H1 (cell line): ENCODE measurements at regions not wholly inside any gene's neighbourhood (a gene's known extent, or its start where the extent isn't known, plus 50 kb on each side); places are given as distances from the start of the nearest gene placed in this dataset.

Source experiments
- CTCF ChIA-PET: fragments of 300-600 bp; sonication (Branson Sonifier 250); formaldehyde crosslinking; loops from one replicate; lab custom pipeline; 2021; ENCODE audit not compliant: partially characterized antibody; lab: Charles Lee
- POLR2A ChIA-PET: fragments of 300-600 bp; sonication (Branson Sonifier 250); formaldehyde crosslinking; loops from one replicate; lab custom pipeline; 2021; ENCODE audit warnings: inconsistent platforms; ENCODE audit not compliant: partially characterized antibody; lab: Charles Lee
- DNase-seq, 2 experiments: peaks; one replicate each; pipeline versions ENCODE4 v3.0.0 to v3.0.0-alpha.2; 2010 to 2022; ENCODE audit warnings: low spot score in 2 of 2, low read depth in 1 of 2, mixed read lengths in 1 of 2
- FAIRE-seq: peaks from 2 replicates; lab custom pipeline; 2011; peaks lifted over from hg19 to GRCh38; lab: Jason Lieb, UNC
- H2AFZ ChIP-seq: 2 replicates; pipeline ENCODE4 v1.8.1; 2012; ENCODE audit warnings: low read length, inconsistent platforms
- H2AK5ac ChIP-seq: 2 replicates; pipeline ENCODE4 v1.6.1; 2013; ENCODE audit warnings: low read depth, low read length
- H2BK120ac ChIP-seq: replicated peaks from 2 replicates; pipeline ENCODE3; 2013; ENCODE audit warnings: low read depth, low read length, inconsistent platforms
- H2BK12ac ChIP-seq: 2 replicates; pipeline ENCODE4 v1.6.1; 2013; ENCODE audit warnings: low read depth, low read length
- H2BK15ac ChIP-seq: 2 replicates; pipeline ENCODE4 v1.6.1; 2013; ENCODE audit warnings: low read length
- H2BK20ac ChIP-seq: 2 replicates; pipeline ENCODE4 v1.6.1; 2013; ENCODE audit warnings: low read length
- H2BK5ac ChIP-seq: 2 replicates; pipeline ENCODE4 v1.6.1; 2013; ENCODE audit warnings: low read depth, low read length
- H3K14ac ChIP-seq: 2 replicates; pipeline ENCODE4 v1.6.1; 2013; ENCODE audit warnings: inconsistent platforms; ENCODE audit not compliant: insufficient read length
- H3K18ac ChIP-seq: 2 replicates; pipeline ENCODE4 v1.6.1; 2013; ENCODE audit warnings: low read length; ENCODE audit errors: extremely low read depth
- H3K23ac ChIP-seq: 2 replicates; pipeline ENCODE4 v1.6.1; 2013; ENCODE audit warnings: inconsistent platforms; ENCODE audit not compliant: insufficient read length
- H3K23me2 ChIP-seq: 2 replicates; pipeline ENCODE4 v1.6.1; 2013; ENCODE audit warnings: low read depth, low read length
- H3K27ac ChIP-seq: 2 replicates; pipeline ENCODE4 v1.6.1; 2011; ENCODE audit warnings: low read depth, low read length, inconsistent platforms
- H3K27me3 ChIP-seq, 4 experiments: replicated peaks in 1 of 4; 1 replicate in 1 of 4; 2 replicates in 3 of 4; pipeline versions ENCODE4 v1.6.1 to v1.8.1; 2011 to 2013; ENCODE audit warnings: low read length in 3 of 4, mild to moderate bottlenecking in 3 of 4, inconsistent platforms in 2 of 4, mixed read lengths in 2 of 4, moderate library complexity in 1 of 4; ENCODE audit not compliant: control insufficient read depth in 3 of 4, insufficient read depth in 3 of 4; ENCODE audit errors: extremely low read depth in 1 of 4
- H3K36me3 ChIP-seq, 4 experiments: 2 replicates each; pipeline versions ENCODE4 v1.6.1 to v1.8.1; 2011 to 2013; ENCODE audit warnings: mild to moderate bottlenecking in 4 of 4, low read length in 3 of 4, moderate library complexity in 2 of 4, control low read depth in 1 of 4, inconsistent platforms in 1 of 4; ENCODE audit not compliant: insufficient read depth in 4 of 4, control insufficient read depth in 2 of 4
- H3K4ac ChIP-seq: replicated peaks from 2 replicates; pipeline ENCODE3; 2013; ENCODE audit warnings: low read length, low read depth, mixed read lengths, inconsistent platforms; ENCODE audit not compliant: insufficient read length
- H3K4me1 ChIP-seq, 4 experiments: replicated peaks in 1 of 4; 1 replicate in 1 of 4; 2 replicates in 3 of 4; pipeline versions ENCODE4 v1.6.1 to v1.8.1; 2011 to 2013; ENCODE audit warnings: low read length in 3 of 4, inconsistent platforms in 2 of 4, mixed read lengths in 1 of 4; ENCODE audit not compliant: insufficient read depth in 4 of 4, control insufficient read depth in 3 of 4
- H3K4me2 ChIP-seq, 2 experiments: 2 replicates each; pipeline versions ENCODE4 v1.6.1 to v1.8.1; 2011 to 2013; ENCODE audit warnings: low read depth in 2 of 2, low read length in 2 of 2, control low read depth in 1 of 2, inconsistent platforms in 1 of 2, mild to moderate bottlenecking in 1 of 2; ENCODE audit not compliant: insufficient read depth in 1 of 2
- H3K4me3 ChIP-seq, 4 experiments: fragments of 200-600, 300-600 bp in 1 of 4; sonication (generic), shearing (Covaris generic), sonication (Bioruptor Twin) in 1 of 4; 2 replicates each; pipeline versions ENCODE4 v1.5.1 to v1.8.1; 2011 to 2016; ENCODE audit warnings: low read length in 4 of 4, low read depth in 3 of 4, control low read depth in 2 of 4, inconsistent platforms in 2 of 4, mild to moderate bottlenecking in 2 of 4, mixed read lengths in 1 of 4, moderate library complexity in 1 of 4; ENCODE audit not compliant: insufficient read depth in 2 of 4; ENCODE audit errors: extremely low read depth in 1 of 4
- H3K56ac ChIP-seq: replicated peaks from 2 replicates; pipeline ENCODE3; 2013; ENCODE audit warnings: low read depth, mild to moderate bottlenecking, mixed read lengths, low read length, inconsistent platforms; ENCODE audit not compliant: insufficient read length
- H3K79me1 ChIP-seq: 2 replicates; pipeline ENCODE4 v1.6.1; 2013; ENCODE audit warnings: low read depth, low read length, control low read depth
- H3K79me2 ChIP-seq, 2 experiments: 2 replicates each; pipeline versions ENCODE4 v1.6.1 to v1.8.1; 2012 to 2013; ENCODE audit warnings: low read length in 2 of 2, mild to moderate bottlenecking in 2 of 2, inconsistent platforms in 1 of 2; ENCODE audit not compliant: insufficient read depth in 2 of 2, control insufficient read depth in 1 of 2
- H3K9ac ChIP-seq, 4 experiments: replicated peaks in 1 of 4; 1 replicate in 1 of 4; 2 replicates in 3 of 4; pipeline versions ENCODE4 v1.6.1 to v1.8.1; 2011 to 2013; ENCODE audit warnings: low read depth in 3 of 4, low read length in 3 of 4, control low read depth in 2 of 4, mild to moderate bottlenecking in 2 of 4, moderate library complexity in 2 of 4, inconsistent platforms in 1 of 4; ENCODE audit errors: extremely low read depth in 1 of 4
- H3K9me3 ChIP-seq, 2 experiments: 2 replicates each; pipeline versions ENCODE4 v1.6.1 to v1.8.1; 2012 to 2013; ENCODE audit warnings: mild to moderate bottlenecking in 2 of 2, moderate library complexity in 2 of 2, control low read depth in 1 of 2, inconsistent platforms in 1 of 2, low read depth in 1 of 2, low read length in 1 of 2, mixed read lengths in 1 of 2; ENCODE audit not compliant: insufficient read depth in 2 of 2
- H4K20me1 ChIP-seq, 2 experiments: replicated peaks in 1 of 2; 2 replicates each; pipeline versions ENCODE3 to v1.8.1; 2011 to 2013; ENCODE audit warnings: inconsistent platforms in 2 of 2, low read length in 2 of 2, mild to moderate bottlenecking in 1 of 2; ENCODE audit not compliant: insufficient read depth in 2 of 2, control insufficient read depth in 1 of 2
- H4K5ac ChIP-seq: 2 replicates; pipeline ENCODE4 v1.6.1; 2013; ENCODE audit warnings: low read length, low read depth, mixed read lengths, inconsistent platforms; ENCODE audit not compliant: insufficient read length
- H4K8ac ChIP-seq: 2 replicates; pipeline ENCODE4 v1.8.0; 2013; ENCODE audit warnings: mild to moderate bottlenecking, moderate library complexity, low read length, inconsistent platforms; ENCODE audit not compliant: insufficient read depth; ENCODE audit errors: extremely low read depth
- H4K91ac ChIP-seq: replicated peaks from 2 replicates; pipeline ENCODE3; 2013; ENCODE audit warnings: low read length, mixed read lengths, inconsistent platforms; ENCODE audit not compliant: insufficient read length
- PHF8 ChIP-seq: fragments of 200-600 bp; sonication (generic); conservative IDR thresholded peaks from 2 replicates; pipeline ENCODE4 v1.7.1; 2012; ENCODE audit warnings: low read depth, mild to moderate bottlenecking, inconsistent platforms, low read length, moderate library complexity
- RAD21 ChIP-seq, 2 experiments: IDR thresholded peaks in 1 of 2; conservative IDR thresholded peaks in 1 of 2; 2 replicates each; pipeline ENCODE4 v1.6.1; 2011; ENCODE audit warnings: low read depth in 2 of 2, low read length in 2 of 2, improper control_type of control experiment in 1 of 2, inconsistent platforms in 1 of 2, mild to moderate bottlenecking in 1 of 2, moderate library complexity in 1 of 2
- YY1 ChIP-seq: IDR thresholded peaks from 2 replicates; pipeline ENCODE4 v1.6.1; 2011; ENCODE audit warnings: low read depth, mild to moderate bottlenecking, low read length
- WGBS, 2 experiments: shearing (Covaris generic) in 1 of 2; methylation state at CpG; one replicate each; pipeline versions ENCODE4 v1.1.6 to v1.1.7; 2013 to 2015; ENCODE audit warnings: low lambda C conversion rate in 2 of 2, mixed read lengths in 2 of 2, inconsistent platforms in 1 of 2, low coverage in 1 of 2, missing lambda C conversion rate in 1 of 2; ENCODE audit not compliant: insufficient replicate concordance in 2 of 2, insufficient coverage in 1 of 2, insufficient read length in 1 of 2; ENCODE audit errors: extremely low coverage in 1 of 2, missing lambda C conversion rate in 1 of 2; 5-methylcytosine and 5-hydroxymethylcytosine counted together

GRCh38 chr12:13380297-13380696, 183.8 kb downstream of the EMP1 start:
- WGBS, 2 experiments = 93% methylated on average over 3 of the region's 3 CpGs; no CpG with 5 or more reads in 1 of the 2 experiments
- no peak for TF ChIP-seq RAD21 (IDR thresholded peaks at IDR 0.05 in 1 of 2, conservative IDR thresholded peaks at IDR 0.05 in 1 of 2; ENCODE audit: low read depth in 2 of 2, low read length in 2 of 2)
- no peak for TF ChIP-seq PHF8
- no peak for TF ChIP-seq YY1

More at GRCh38 chr12:13380297-13380696, 183.8 kb downstream of the EMP1 start:
- Histone ChIP-seq H2BK15ac (no peak overlapping the region), H3K4me2 (no peak overlapping the region), H2BK5ac (no peak overlapping the region), H3K18ac (no peak overlapping the region), H3K9ac (no peak overlapping the region), H2BK12ac (no peak overlapping the region), H2BK20ac (no peak overlapping the region), H3K4me1 (peaks cover 0 to 2% (median 1%) of the 10 kb centered on the region in 4 experiments; a peak in 2 of 7 replicates), H3K23me2 (peaks cover 1% of the 10 kb centered on the region; the same call in 1 of the 2 replicates), H3K9me3 (peaks cover 5 to 6% of the 10 kb centered on the region in 2 experiments; a peak in 3 of 4 replicates), H3K23ac (no peak overlapping the region), H3K79me2 (no peaks in the 10 kb centered on the region), H3K56ac (no peak overlapping the region), H2AFZ (no peak overlapping the region), H4K5ac (no peak overlapping the region), H4K20me1 (no peaks in the 10 kb centered on the region), H3K4me3 (no peak overlapping the region), H4K91ac (no peak overlapping the region), H3K4ac (no peak overlapping the region), H3K79me1 (no peaks in the 10 kb centered on the region), H3K27me3 (no peaks in the 10 kb centered on the region; a peak in 1 of 7 replicates), H3K14ac (no peak overlapping the region), H4K8ac (no peak overlapping the region), H2BK120ac (no peak overlapping the region), H3K27ac (no peak overlapping the region), H3K36me3 (no peaks in the 10 kb centered on the region), H2AK5ac (no peak overlapping the region)
- FAIRE-seq = no peak
- POLR2A ChIA-PET = no interaction called here
- CTCF ChIA-PET = interaction anchor here (1.0 to 1.4 kb wide), 2 partner anchors 18 to 59 kb away, joined by 3 to 7 read pairs; no protein-coding TSS in a partner anchor
- no peak for DNase-seq
